H1 (cell line): ENCODE measurements at regions not wholly inside any gene's neighbourhood (a gene's known extent, or its start where the extent isn't known, plus 50 kb on each side); places are given as distances from the start of the nearest gene placed in this dataset.

Source experiments
- CTCF ChIA-PET: fragments of 300-600 bp; sonication (Branson Sonifier 250); formaldehyde crosslinking; loops from one replicate; lab custom pipeline; 2021; ENCODE audit not compliant: partially characterized antibody; lab: Charles Lee
- POLR2A ChIA-PET: fragments of 300-600 bp; sonication (Branson Sonifier 250); formaldehyde crosslinking; loops from one replicate; lab custom pipeline; 2021; ENCODE audit warnings: inconsistent platforms; ENCODE audit not compliant: partially characterized antibody; lab: Charles Lee
- DNase-seq, 2 experiments: peaks; one replicate each; pipeline versions ENCODE4 v3.0.0 to v3.0.0-alpha.2; 2010 to 2022; ENCODE audit warnings: low spot score in 2 of 2, low read depth in 1 of 2, mixed read lengths in 1 of 2
- FAIRE-seq: peaks from 2 replicates; lab custom pipeline; 2011; peaks lifted over from hg19 to GRCh38; lab: Jason Lieb, UNC
- H2AFZ ChIP-seq: 2 replicates; pipeline ENCODE4 v1.8.1; 2012; ENCODE audit warnings: low read length, inconsistent platforms
- H2AK5ac ChIP-seq: 2 replicates; pipeline ENCODE4 v1.6.1; 2013; ENCODE audit warnings: low read depth, low read length
- H2BK120ac ChIP-seq: replicated peaks from 2 replicates; pipeline ENCODE3; 2013; ENCODE audit warnings: low read depth, low read length, inconsistent platforms
- H2BK12ac ChIP-seq: 2 replicates; pipeline ENCODE4 v1.6.1; 2013; ENCODE audit warnings: low read depth, low read length
- H2BK15ac ChIP-seq: 2 replicates; pipeline ENCODE4 v1.6.1; 2013; ENCODE audit warnings: low read length
- H2BK20ac ChIP-seq: 2 replicates; pipeline ENCODE4 v1.6.1; 2013; ENCODE audit warnings: low read length
- H2BK5ac ChIP-seq: 2 replicates; pipeline ENCODE4 v1.6.1; 2013; ENCODE audit warnings: low read depth, low read length
- H3K14ac ChIP-seq: 2 replicates; pipeline ENCODE4 v1.6.1; 2013; ENCODE audit warnings: inconsistent platforms; ENCODE audit not compliant: insufficient read length
- H3K18ac ChIP-seq: 2 replicates; pipeline ENCODE4 v1.6.1; 2013; ENCODE audit warnings: low read length; ENCODE audit errors: extremely low read depth
- H3K23ac ChIP-seq: 2 replicates; pipeline ENCODE4 v1.6.1; 2013; ENCODE audit warnings: inconsistent platforms; ENCODE audit not compliant: insufficient read length
- H3K23me2 ChIP-seq: 2 replicates; pipeline ENCODE4 v1.6.1; 2013; ENCODE audit warnings: low read depth, low read length
- H3K27ac ChIP-seq: 2 replicates; pipeline ENCODE4 v1.6.1; 2011; ENCODE audit warnings: low read depth, low read length, inconsistent platforms
- H3K27me3 ChIP-seq, 4 experiments: replicated peaks in 1 of 4; 1 replicate in 1 of 4; 2 replicates in 3 of 4; pipeline versions ENCODE4 v1.6.1 to v1.8.1; 2011 to 2013; ENCODE audit warnings: low read length in 3 of 4, mild to moderate bottlenecking in 3 of 4, inconsistent platforms in 2 of 4, mixed read lengths in 2 of 4, moderate library complexity in 1 of 4; ENCODE audit not compliant: control insufficient read depth in 3 of 4, insufficient read depth in 3 of 4; ENCODE audit errors: extremely low read depth in 1 of 4
- H3K36me3 ChIP-seq, 4 experiments: 2 replicates each; pipeline versions ENCODE4 v1.6.1 to v1.8.1; 2011 to 2013; ENCODE audit warnings: mild to moderate bottlenecking in 4 of 4, low read length in 3 of 4, moderate library complexity in 2 of 4, control low read depth in 1 of 4, inconsistent platforms in 1 of 4; ENCODE audit not compliant: insufficient read depth in 4 of 4, control insufficient read depth in 2 of 4
- H3K4ac ChIP-seq: replicated peaks from 2 replicates; pipeline ENCODE3; 2013; ENCODE audit warnings: low read length, low read depth, mixed read lengths, inconsistent platforms; ENCODE audit not compliant: insufficient read length
- H3K4me1 ChIP-seq, 4 experiments: replicated peaks in 1 of 4; 1 replicate in 1 of 4; 2 replicates in 3 of 4; pipeline versions ENCODE4 v1.6.1 to v1.8.1; 2011 to 2013; ENCODE audit warnings: low read length in 3 of 4, inconsistent platforms in 2 of 4, mixed read lengths in 1 of 4; ENCODE audit not compliant: insufficient read depth in 4 of 4, control insufficient read depth in 3 of 4
- H3K4me2 ChIP-seq, 2 experiments: 2 replicates each; pipeline versions ENCODE4 v1.6.1 to v1.8.1; 2011 to 2013; ENCODE audit warnings: low read depth in 2 of 2, low read length in 2 of 2, control low read depth in 1 of 2, inconsistent platforms in 1 of 2, mild to moderate bottlenecking in 1 of 2; ENCODE audit not compliant: insufficient read depth in 1 of 2
- H3K4me3 ChIP-seq, 4 experiments: fragments of 200-600, 300-600 bp in 1 of 4; sonication (generic), shearing (Covaris generic), sonication (Bioruptor Twin) in 1 of 4; 2 replicates each; pipeline versions ENCODE4 v1.5.1 to v1.8.1; 2011 to 2016; ENCODE audit warnings: low read length in 4 of 4, low read depth in 3 of 4, control low read depth in 2 of 4, inconsistent platforms in 2 of 4, mild to moderate bottlenecking in 2 of 4, mixed read lengths in 1 of 4, moderate library complexity in 1 of 4; ENCODE audit not compliant: insufficient read depth in 2 of 4; ENCODE audit errors: extremely low read depth in 1 of 4
- H3K56ac ChIP-seq: replicated peaks from 2 replicates; pipeline ENCODE3; 2013; ENCODE audit warnings: low read depth, mild to moderate bottlenecking, mixed read lengths, low read length, inconsistent platforms; ENCODE audit not compliant: insufficient read length
- H3K79me1 ChIP-seq: 2 replicates; pipeline ENCODE4 v1.6.1; 2013; ENCODE audit warnings: low read depth, low read length, control low read depth
- H3K79me2 ChIP-seq, 2 experiments: 2 replicates each; pipeline versions ENCODE4 v1.6.1 to v1.8.1; 2012 to 2013; ENCODE audit warnings: low read length in 2 of 2, mild to moderate bottlenecking in 2 of 2, inconsistent platforms in 1 of 2; ENCODE audit not compliant: insufficient read depth in 2 of 2, control insufficient read depth in 1 of 2
- H3K9ac ChIP-seq, 4 experiments: replicated peaks in 1 of 4; 1 replicate in 1 of 4; 2 replicates in 3 of 4; pipeline versions ENCODE4 v1.6.1 to v1.8.1; 2011 to 2013; ENCODE audit warnings: low read depth in 3 of 4, low read length in 3 of 4, control low read depth in 2 of 4, mild to moderate bottlenecking in 2 of 4, moderate library complexity in 2 of 4, inconsistent platforms in 1 of 4; ENCODE audit errors: extremely low read depth in 1 of 4
- H3K9me3 ChIP-seq, 2 experiments: 2 replicates each; pipeline versions ENCODE4 v1.6.1 to v1.8.1; 2012 to 2013; ENCODE audit warnings: mild to moderate bottlenecking in 2 of 2, moderate library complexity in 2 of 2, control low read depth in 1 of 2, inconsistent platforms in 1 of 2, low read depth in 1 of 2, low read length in 1 of 2, mixed read lengths in 1 of 2; ENCODE audit not compliant: insufficient read depth in 2 of 2
- H4K20me1 ChIP-seq, 2 experiments: replicated peaks in 1 of 2; 2 replicates each; pipeline versions ENCODE3 to v1.8.1; 2011 to 2013; ENCODE audit warnings: inconsistent platforms in 2 of 2, low read length in 2 of 2, mild to moderate bottlenecking in 1 of 2; ENCODE audit not compliant: insufficient read depth in 2 of 2, control insufficient read depth in 1 of 2
- H4K5ac ChIP-seq: 2 replicates; pipeline ENCODE4 v1.6.1; 2013; ENCODE audit warnings: low read length, low read depth, mixed read lengths, inconsistent platforms; ENCODE audit not compliant: insufficient read length
- H4K8ac ChIP-seq: 2 replicates; pipeline ENCODE4 v1.8.0; 2013; ENCODE audit warnings: mild to moderate bottlenecking, moderate library complexity, low read length, inconsistent platforms; ENCODE audit not compliant: insufficient read depth; ENCODE audit errors: extremely low read depth
- H4K91ac ChIP-seq: replicated peaks from 2 replicates; pipeline ENCODE3; 2013; ENCODE audit warnings: low read length, mixed read lengths, inconsistent platforms; ENCODE audit not compliant: insufficient read length
- ASH2L ChIP-seq: fragments of 200-600, 300-600 bp; sonication (generic); IDR thresholded peaks from one replicate; pipeline ENCODE4 v1.7.1; 2017; ENCODE audit warnings: low read length
- GABPA ChIP-seq: IDR thresholded peaks from 2 replicates; pipeline ENCODE4 v1.6.1; 2011; ENCODE audit warnings: mild to moderate bottlenecking, low read length, moderate library complexity, borderline replicate concordance; ENCODE audit not compliant: insufficient read depth
- GTF2F1 ChIP-seq: IDR thresholded peaks from 2 replicates; pipeline ENCODE4 v1.6.1; 2012; ENCODE audit warnings: low read depth, low read length, improper control_type of control experiment, borderline replicate concordance
- KDM1A ChIP-seq: fragments of 200-600, 300-600 bp; sonication (generic); IDR thresholded peaks from 2 replicates; pipeline ENCODE4 v1.7.1; 2016; ENCODE audit warnings: mild to moderate bottlenecking, low read length, borderline replicate concordance
- PHF8 ChIP-seq: fragments of 200-600 bp; sonication (generic); conservative IDR thresholded peaks from 2 replicates; pipeline ENCODE4 v1.7.1; 2012; ENCODE audit warnings: low read depth, mild to moderate bottlenecking, inconsistent platforms, low read length, moderate library complexity
- RXRA ChIP-seq: IDR thresholded peaks from 2 replicates; pipeline ENCODE4 v1.6.1; 2011; ENCODE audit warnings: low read depth, mild to moderate bottlenecking, low read length, moderate library complexity; ENCODE audit not compliant: insufficient read depth
- SAP30 ChIP-seq: fragments of 300-600 bp; sonication (generic); IDR thresholded peaks from 2 replicates; pipeline ENCODE4 v1.7.1; 2012; ENCODE audit warnings: low read length, moderate library complexity, mild to moderate bottlenecking, inconsistent platforms; ENCODE audit not compliant: insufficient read depth, insufficient replicate concordance
- SIX5 ChIP-seq: IDR thresholded peaks from 2 replicates; pipeline ENCODE4 v1.6.1; 2011; ENCODE audit warnings: mild to moderate bottlenecking, low read depth, low read length
- SP1 ChIP-seq: IDR thresholded peaks from 2 replicates; pipeline ENCODE4 v1.6.1; 2011; ENCODE audit warnings: low read depth, low read length
- TAF1 ChIP-seq: IDR thresholded peaks from 2 replicates; pipeline ENCODE4 v1.6.1; 2011; ENCODE audit warnings: mild to moderate bottlenecking, low read depth, low read length
- USF2 ChIP-seq: IDR thresholded peaks from 2 replicates; pipeline ENCODE4 v1.6.1; 2011; ENCODE audit warnings: low read length, improper control_type of control experiment
- WGBS, 2 experiments: shearing (Covaris generic) in 1 of 2; methylation state at CpG; one replicate each; pipeline versions ENCODE4 v1.1.6 to v1.1.7; 2013 to 2015; ENCODE audit warnings: low lambda C conversion rate in 2 of 2, mixed read lengths in 2 of 2, inconsistent platforms in 1 of 2, low coverage in 1 of 2, missing lambda C conversion rate in 1 of 2; ENCODE audit not compliant: insufficient replicate concordance in 2 of 2, insufficient coverage in 1 of 2, insufficient read length in 1 of 2; ENCODE audit errors: extremely low coverage in 1 of 2, missing lambda C conversion rate in 1 of 2; 5-methylcytosine and 5-hydroxymethylcytosine counted together

GRCh38 chr9:88216126-88216995, 78.1 kb upstream of the SPATA31C2 start:
- Histone ChIP-seq H2AK5ac (no peak overlapping the region), H4K5ac (no peak overlapping the region), H3K18ac (no peak overlapping the region; the same call in 1 of the 2 replicates), H3K36me3 (no peaks in the 10 kb centered on the region), H2AFZ (peak overlapping the region; percentile 28), H3K9me3 (no peaks in the 10 kb centered on the region), H3K4me3 (no peak overlapping the region), H3K4me1 (peaks cover 2 to 7% (median 3%) of the 10 kb centered on the region in 4 experiments), H4K91ac (no peak overlapping the region), H3K23me2 (no peaks in the 10 kb centered on the region), H4K20me1 (no peaks in the 10 kb centered on the region), H3K27ac (no peak overlapping the region), H3K14ac (no peak overlapping the region), H3K27me3 (no peaks in the 10 kb centered on the region), H3K79me2 (no peaks in the 10 kb centered on the region), H3K4me2 (no peak overlapping the region), H2BK20ac (no peak overlapping the region), H2BK15ac (no peak overlapping the region), H2BK120ac (no peak overlapping the region), H2BK5ac (no peak overlapping the region), H3K23ac (no peak overlapping the region), H2BK12ac (no peak overlapping the region), H3K56ac (no peak overlapping the region), H4K8ac (peak overlapping the region; percentile 35; the same call in 1 of the 2 replicates), H3K4ac (no peak overlapping the region), H3K9ac (no peak overlapping the region), H3K79me1 (no peaks in the 10 kb centered on the region)
- FAIRE-seq (no peak), DNase-seq (no peak)
- ChIA-PET POLR2A (no interaction called here), CTCF (interaction anchor here (1.2 kb wide), 1 partner anchor 77 kb away, joined by 3 read pairs; no protein-coding TSS in a partner anchor)
- 93% methylated on average over 29 of the region's 29 CpGs; no CpG with 5 or more reads in 1 of the 2 experiments for WGBS, 2 experiments
- no peak for TF ChIP-seq TAF1
- TF ChIP-seq USF2: no peak
- no peak for TF ChIP-seq GABPA
- TF ChIP-seq KDM1A: no peak
- TF ChIP-seq GTF2F1: no peak
- no peak for TF ChIP-seq SAP30
- no peak for TF ChIP-seq SIX5
- TF ChIP-seq SP1: no peak
- no peak for TF ChIP-seq RXRA
- TF ChIP-seq ASH2L: no peak
- TF ChIP-seq PHF8: no peak
